ENCODE measurements at regions not wholly inside any gene's neighbourhood (a gene's known extent, or its start where the extent isn't known, plus 50 kb on each side); places are given as distances from the start of the nearest gene placed in this dataset.

DNA sequence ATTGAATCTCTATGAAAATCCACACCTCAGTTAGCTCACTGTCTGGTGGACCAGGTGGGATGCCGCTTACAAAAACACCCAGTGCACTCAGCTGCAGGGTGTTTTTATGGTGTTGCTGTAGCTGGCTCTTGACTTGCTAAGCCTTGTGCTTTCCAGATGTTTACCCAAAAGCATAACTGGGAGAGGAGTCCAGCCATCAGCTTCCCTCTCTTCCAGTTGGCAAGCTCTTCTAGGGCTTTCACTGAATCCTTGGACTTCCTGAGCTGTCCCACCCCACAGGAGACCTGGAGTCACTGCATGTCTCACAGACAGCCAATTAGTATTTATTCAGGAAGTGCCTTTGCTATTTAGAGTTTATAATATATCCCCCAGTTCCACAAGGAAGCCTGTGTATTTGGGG lies 210.9 kb downstream of the FNDC1 start:
- TF ChIP-seq EZH2 (IDR thresholded peaks at IDR 0.05; ENCODE audit: low read length, missing control alignments) = no peak
- TF ChIP-seq, protein P1, sequence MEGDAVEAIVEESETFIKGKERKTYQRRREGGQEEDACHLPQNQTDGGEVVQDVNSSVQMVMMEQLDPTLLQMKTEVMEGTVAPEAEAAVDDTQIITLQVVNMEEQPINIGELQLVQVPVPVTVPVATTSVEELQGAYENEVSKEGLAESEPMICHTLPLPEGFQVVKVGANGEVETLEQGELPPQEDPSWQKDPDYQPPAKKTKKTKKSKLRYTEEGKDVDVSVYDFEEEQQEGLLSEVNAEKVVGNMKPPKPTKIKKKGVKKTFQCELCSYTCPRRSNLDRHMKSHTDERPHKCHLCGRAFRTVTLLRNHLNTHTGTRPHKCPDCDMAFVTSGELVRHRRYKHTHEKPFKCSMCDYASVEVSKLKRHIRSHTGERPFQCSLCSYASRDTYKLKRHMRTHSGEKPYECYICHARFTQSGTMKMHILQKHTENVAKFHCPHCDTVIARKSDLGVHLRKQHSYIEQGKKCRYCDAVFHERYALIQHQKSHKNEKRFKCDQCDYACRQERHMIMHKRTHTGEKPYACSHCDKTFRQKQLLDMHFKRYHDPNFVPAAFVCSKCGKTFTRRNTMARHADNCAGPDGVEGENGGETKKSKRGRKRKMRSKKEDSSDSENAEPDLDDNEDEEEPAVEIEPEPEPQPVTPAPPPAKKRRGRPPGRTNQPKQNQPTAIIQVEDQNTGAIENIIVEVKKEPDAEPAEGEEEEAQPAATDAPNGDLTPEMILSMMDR (conservative IDR thresholded peaks at IDR 0.05 in 1 of 2, IDR thresholded peaks at IDR 0.05 in 1 of 2; ENCODE audit: low read depth in 1 of 2, low read length in 2 of 2) = no peak
